ENCODE measurements at regions not wholly inside any gene's neighbourhood (a gene's known extent, or its start where the extent isn't known, plus 50 kb on each side); places are given as distances from the start of the nearest gene placed in this dataset.

GRCh38 chr13:67303661-67304333 lies 73.7 kb upstream of the PCDH9 start:
- no peak for DNase-seq

DNA sequence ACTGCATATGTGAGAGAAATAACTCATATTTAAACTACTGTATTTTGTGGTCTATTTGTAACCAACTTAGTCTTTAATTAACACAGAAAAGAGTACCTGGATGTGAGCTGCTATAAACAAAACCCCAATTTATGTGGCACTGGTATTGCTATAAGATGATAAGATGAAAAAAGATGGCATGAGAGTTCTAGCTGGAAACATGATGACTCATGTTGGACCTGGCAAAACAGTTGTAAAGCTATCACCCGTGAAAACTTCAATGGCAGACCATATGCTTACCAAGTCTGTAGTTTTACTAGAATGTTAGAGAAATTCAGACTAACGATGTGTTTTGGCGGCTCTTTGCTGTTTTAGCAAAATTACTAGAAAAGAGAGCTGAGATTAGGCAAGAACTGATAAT lies 69.6 kb upstream of the PCDH9 start:
- DNase-seq, result no peak

DNA sequence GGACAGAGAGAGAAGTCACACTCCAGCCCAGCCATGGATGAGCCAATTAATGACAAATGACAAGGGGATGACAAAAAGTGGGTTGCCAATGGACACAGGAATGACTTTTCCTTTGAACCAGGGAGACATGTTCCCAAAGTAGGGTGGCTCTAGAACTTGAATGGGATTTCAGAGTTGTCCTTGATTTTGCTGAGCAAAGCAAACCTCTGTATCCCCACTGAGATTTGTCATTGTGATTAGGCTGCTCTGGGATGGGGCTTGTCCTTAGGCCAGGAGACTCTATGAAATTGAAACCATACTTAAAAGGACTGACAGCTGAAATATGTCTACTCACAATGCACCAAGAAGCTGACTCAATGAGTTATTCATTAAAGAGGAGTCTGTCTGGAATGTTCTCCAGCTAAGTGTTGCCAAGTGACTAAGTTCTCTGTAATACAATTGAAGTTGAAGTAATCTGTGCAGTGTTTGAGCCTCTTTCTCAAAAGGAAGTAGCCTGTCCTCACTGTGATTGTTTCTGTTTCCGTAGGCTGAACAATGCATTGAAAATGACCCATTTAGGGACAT lies 69.0 kb upstream of the PCDH9 start:
- DNase-seq, result no peak

DNA sequence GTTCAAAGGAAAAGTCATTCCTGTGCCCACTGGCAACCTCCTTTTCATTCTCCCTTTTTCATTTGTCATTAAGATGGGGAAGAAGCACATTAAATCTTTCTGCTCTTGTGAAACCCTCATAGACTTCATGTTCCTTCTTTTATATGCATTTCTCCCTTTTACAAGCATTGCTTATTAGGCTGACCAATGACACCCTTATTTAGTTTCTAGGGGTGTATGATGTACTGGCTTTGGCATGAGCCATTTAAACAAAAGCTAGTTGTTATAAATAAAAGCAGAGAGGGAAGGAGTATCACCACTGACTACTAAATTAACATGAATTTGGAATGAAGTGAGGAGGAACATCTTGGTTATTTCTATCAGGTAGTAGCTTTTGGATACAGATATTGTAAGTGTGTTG lies 68.2 kb upstream of the PCDH9 start:
- no peak for DNase-seq

GRCh38 chr13:67296511-67296910 lies 66.4 kb upstream of the PCDH9 start:
- DNase-seq, result no peak

GRCh38 chr13:67292886-67293285 lies 62.8 kb upstream of the PCDH9 start:
- no peak for DNase-seq

- no peak for DNase-seq
Observed at GRCh38 chr13:67285611-67286010, 55.5 kb upstream of the PCDH9 start.

- DNase-seq, result no peak
Observed at GRCh38 chr13:67283637-67284036, 53.5 kb upstream of the PCDH9 start.

DNA sequence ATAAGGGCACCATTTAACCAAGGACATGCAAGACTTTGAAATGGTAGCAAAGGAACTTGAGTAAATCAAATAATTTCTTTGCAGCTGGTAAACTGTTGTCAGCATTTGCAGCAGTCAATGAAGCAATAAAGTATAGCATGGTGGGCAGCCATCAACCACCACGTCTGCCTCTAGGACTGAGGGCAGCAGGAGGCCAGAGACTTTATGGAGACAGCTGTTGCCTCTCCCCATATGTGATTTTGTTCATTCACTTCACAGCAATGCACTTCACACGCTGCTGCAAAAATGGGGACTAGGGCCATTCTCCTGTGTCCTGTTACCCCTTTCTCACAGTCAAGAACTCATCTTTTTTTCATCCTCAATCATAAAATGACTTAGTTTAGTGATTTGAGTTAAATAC lies 51.3 kb upstream of the PCDH9 start:
- DNase-seq, result no peak
